Activated CD4-positive, alpha-beta T cell treated with anti-CD3 and anti-CD28 coated beads, Interleukin-2, Interleukin-6, amounts not matched to agents 100 ng/mL and 50 ng/mL, durations not matched to agents 16 hours and 8 hours (primary cell): ENCODE measurements at regions not wholly inside any gene's neighbourhood (a gene's known extent, or its start where the extent isn't known, plus 50 kb on each side); places are given as distances from the start of the nearest gene placed in this dataset.

Experiments used
- DNase-seq: peaks from one replicate; pipeline ENCODE4 v3.0.0-alpha.2; 2020

DNA sequence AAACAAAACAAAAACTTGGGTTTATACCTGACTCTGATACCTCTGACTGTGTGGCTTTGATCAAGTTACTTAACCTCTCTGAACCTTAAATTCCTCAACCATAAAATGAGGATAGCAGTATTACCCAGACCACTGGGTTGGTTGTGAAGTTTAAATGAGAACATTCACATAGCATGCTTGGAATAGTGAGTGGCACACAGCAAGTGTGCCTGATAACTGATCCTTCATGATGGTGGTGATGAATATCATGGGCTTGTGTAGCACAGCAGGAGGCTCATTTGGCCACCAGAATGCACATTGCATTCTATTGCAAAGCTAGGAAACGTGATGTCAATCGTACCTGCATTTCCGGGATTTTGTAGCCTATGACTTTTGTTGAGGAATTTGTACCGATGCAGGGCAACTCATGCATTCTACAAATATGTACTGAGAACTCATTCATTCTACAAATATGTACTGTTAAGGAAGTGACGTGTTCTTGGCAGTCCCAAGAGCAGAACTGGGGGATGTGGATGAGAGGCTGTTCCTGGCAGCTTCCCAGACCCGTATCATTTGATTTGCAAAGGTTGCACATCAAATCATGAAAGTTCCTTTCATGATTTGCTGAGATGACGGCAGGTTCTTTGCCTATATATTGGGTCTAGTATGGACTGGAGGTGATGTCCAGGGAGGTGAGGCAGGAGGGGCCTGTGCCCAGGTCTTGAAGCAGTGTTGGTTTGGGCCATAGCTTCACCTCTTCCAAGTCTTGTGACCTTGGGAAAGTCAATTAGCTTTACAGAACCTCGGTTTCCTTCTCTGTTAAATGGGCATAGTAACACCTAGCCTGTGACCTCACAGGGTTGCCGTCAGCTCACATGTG lies 94.6 kb upstream of the SMNDC1 start:
- no peak for DNase-seq

DNA sequence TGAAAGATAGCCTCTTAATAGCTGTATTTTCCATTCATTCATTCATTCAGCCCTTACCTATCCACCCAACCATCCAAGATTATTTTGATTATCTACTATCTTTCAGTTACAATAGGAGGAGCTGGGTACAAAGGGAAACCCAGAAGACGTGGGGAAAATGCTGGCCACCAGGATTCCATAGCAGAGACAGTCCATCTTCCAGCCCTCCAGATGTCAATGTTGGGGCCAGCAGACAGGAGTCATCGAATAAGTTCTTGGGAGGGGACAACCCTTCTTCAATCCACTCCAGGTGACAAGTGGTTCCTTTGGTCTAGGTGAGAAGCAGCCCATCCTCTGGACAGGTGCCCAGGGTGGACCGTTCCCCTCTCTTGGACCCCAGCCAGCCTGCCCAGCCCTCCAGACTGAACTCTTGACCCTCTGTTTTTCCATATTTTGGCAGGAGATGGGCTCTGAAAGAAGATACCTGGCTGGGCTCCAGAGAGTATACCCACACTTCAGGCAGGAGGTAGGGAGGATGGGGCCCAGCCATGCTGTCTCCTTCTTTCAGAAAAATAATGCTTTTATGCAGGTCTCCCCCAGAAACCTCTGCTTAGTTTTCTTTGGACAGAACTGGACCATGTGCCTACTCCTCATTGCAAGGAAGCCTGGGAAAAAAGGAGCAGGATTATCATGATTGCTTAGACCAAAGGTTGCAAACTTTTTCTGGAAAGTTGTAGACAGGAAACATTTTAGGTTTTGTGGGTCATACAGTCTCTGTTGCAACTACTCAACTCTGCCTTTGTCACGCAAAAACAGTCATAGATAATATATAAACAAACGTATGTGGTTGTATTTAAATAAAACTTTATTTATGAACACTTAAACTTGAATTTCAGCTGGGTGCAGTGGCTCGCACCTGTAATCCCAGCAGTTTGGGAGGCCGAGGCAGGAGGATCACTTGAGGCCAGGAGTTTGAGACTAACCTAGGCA lies 95.5 kb upstream of the SMNDC1 start:
- no peak for DNase-seq

DNA sequence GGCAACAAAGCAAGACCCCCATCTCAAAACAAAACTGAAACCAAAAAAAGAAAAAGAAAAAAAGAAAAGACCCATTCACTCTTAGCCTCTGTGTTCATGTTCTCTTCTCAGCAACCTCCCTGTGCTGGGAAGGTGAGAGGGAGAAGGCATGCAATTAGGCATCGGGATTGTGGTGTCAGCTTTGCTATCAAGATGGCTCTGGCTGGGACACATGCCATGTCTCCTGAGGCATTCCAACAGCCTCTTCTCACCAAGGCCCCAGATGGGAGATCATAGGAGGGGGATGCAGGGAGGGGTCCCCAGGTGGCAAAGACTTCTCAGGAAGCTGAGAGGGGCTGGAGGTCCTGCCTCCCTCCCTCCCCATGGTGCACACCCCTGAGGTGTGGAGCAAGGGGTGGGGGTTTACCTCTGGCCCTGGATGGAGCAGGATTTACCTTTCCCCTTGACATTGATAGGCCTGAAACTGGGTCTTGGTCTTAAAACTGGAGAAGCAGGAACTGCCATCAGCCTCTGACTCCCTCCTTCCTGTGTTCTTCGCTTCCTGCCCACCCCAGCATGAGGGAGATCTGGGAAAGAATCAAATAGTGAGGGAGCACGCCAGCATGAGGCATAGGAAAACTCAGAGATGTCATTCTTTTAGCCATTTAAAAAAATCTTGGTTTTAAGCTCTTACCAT lies 96.2 kb upstream of the DUSP5 start:
- no peak for DNase-seq

DNA sequence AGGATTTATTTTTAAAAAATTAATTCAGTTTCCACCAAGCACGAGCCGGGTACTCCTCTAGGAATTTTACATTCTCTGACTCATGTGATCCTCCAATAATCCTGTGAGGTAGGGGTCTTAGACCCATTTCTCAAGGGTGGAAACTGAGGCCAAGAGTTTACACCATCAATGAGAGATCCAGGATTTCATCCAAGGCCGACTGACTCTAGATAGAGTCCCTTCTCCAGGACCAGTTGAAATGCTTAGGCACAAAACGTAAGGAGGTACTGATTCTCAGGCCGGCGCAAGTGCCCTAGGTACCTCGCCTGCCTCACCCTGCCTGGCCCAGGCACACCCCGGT lies 95.7 kb upstream of the DUSP5 start:
- no peak for DNase-seq

DNA sequence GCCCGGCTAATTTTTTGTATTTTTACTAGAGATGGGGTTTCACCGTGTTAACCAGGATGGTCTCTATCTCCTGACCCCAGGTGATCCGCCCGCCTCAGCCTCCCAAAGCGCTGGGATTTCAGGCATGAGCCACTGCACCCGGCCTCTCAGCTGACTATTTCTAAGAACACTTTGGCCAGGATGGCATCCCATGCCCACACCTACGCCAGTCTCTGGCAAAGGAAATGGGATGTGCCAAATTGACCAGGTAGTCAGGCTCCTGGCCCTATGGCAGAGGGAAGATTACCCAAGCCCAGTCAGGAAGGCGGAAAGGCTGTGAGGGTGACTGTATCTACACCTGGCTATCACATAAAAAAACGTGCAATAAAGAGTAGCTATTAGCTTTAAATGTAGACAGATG lies 94.1 kb upstream of the DUSP5 start:
- DNase-seq = no peak

DNA sequence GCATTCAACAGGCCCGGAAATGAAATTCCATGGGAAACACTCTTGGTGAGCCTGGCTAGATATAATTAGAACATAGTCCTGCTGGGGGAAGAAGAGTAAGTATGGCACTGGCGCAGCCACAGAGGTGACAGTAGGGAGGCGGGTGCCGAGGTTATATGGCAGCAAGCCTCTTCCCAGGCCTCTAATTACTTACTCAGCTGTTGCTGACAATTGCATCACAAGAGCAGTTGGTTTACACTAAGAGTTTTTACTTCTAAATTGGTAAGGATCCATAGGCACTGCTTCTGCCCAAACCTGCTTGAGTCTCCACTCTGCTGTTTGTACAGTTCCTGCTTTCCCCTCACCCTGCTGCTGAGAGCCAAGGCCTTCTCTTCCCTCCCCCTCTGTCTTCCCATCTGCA lies 93.3 kb upstream of the DUSP5 start:
- DNase-seq = no peak

DNA sequence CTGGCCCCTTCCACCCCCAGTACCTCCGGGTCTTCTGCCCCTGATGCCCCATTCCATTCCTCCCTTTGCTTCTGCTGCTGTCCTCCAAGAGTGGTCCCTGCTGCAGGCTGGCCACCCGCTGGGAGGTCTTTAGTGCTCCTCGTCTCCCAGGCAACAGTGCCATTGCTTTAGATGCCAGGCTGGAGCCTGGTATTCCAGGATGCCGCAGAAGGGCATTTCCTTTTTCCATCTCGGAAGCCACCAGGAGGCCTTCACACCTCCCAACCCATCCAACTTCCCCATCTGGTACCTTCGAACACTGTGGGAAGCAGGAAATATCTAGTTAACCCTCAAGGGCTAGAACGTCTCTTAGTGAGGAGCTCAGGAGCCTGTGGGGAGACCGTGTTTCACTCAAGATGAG lies 92.9 kb upstream of the DUSP5 start:
- DNase-seq = no peak

DNA sequence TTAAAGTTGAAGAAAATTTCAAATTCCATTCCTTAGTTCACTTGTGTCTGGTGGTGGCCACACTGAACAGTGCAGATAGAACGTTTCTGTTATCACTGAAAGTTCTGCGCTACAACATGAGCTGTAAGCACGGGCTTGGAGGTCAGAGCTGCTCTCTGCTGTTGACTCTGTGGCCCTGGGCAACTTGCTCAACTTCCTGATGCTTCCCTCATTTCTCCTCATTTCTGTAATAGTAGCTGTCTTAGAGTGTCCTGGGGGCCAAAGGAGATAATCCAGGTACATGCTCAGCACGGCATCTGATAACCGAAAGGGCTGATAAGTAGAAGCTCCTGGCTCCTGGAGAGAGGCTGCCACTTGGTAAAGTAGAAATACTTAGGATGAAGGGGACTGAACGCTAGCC lies 92.3 kb upstream of the DUSP5 start:
- DNase-seq = no peak

DNA sequence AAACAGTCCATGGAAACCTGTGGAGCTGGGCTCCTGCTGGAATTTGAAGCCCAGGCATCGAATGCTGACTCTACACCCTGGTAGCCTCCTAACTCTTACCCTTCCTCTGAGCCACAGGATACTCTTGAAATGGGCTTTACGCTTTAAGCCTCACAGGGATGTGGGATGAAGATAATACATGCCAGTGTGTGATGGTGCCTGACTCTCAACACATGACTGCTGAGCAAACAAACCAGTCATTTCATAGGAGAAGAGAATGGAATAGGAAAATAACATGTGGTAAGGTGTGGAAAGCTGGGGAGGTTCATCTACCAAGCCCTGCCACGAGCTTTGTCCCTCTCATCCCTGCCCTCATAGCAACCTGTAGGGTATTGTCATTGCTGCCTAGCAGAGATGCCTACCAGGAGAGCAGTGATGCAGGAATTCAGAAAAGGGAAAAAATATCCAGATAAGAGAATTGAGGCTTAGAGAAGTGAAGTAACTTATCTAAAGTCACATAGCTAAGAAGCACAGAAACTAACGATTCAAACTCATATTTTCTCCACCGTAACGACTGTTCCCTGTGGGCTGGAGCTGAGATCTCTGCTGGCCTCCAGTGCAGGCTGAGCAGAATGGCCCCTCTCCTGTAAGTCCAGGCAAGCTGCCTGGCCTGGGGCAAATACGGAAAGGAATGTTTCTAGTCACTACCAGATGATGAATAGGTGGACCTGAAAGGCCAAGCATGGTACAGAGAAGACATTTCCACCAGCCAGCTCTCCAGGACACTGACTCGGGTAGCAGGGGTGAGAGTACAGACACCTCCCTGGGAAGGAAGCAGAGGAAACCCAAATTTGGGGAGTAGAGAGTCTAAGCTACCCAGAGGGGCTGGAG lies 90.2 kb upstream of the DUSP5 start:
- DNase-seq = no peak

DNA sequence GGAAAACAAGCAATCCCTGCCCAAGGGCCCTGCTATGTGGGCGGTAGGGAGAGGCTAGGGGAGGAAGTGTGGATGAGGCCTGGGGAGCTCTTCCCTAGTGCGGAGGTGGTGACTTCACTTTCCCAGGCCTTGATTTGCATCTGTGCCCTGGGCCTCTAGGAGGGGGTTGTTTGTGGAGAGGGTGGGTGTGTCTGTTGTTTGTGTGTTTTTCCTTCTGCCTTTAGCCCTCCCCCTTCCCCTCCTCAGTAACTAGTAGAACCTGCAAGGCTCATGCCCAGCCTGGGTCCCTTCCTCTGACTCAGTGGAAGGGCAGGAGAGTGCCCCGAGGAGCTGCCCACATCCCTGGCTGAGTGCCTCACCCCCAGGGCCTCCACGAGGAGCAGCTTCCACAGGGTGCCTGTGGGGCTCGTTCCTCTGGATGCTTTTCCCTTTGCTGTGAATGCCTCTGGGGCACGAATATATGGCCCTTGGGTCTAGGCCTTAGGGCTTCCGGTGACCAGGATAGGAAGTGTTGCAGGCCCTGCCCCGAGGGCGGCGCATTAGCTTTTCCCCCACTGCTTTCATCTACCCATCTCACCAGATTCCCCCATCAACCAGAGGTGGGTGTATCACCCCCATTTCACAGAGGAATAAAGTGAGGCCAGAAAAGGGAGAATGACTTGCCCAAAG lies 89.4 kb upstream of the DUSP5 start:
- no peak for DNase-seq

DNA sequence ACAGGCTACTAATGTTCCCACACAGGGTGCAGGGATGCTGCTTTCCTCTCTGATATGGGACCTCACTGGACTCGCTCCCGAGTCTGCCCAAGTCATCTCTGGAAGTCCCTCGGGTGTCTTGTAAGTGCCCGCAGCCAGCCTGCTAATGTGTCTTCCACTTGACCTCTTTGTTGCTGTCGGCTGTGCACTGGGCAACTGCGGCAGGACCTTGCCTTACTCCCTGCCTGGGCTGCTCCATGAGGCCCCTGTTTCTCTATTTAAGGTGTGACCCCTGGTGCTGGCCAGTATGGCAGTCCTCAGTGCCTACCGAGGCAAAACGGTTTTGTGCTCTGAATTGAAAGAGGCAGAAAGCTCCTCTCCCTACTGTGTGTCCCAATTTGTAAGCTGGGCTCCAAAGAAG lies 88.8 kb upstream of the DUSP5 start:
- DNase-seq = no peak

DNA sequence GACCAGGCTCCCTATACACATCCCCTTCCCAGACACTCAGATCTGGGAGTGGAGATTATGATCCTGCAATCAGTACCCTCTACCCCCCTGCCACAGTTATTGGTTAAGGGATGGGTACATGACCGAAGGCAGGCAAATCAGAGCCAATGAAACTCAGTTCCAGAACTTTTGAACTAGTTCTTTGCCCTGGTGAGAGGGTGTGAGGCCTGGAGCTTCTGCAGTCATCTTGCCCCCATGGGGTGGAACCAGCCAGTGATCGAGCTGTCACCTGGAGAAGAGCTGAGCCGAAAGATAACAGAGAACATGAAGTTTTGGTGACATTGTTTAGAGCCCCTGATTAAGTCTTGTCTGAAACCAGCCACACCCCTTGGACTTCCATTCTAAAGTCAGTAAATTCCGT lies 88.2 kb upstream of the DUSP5 start:
- DNase-seq = no peak

DNA sequence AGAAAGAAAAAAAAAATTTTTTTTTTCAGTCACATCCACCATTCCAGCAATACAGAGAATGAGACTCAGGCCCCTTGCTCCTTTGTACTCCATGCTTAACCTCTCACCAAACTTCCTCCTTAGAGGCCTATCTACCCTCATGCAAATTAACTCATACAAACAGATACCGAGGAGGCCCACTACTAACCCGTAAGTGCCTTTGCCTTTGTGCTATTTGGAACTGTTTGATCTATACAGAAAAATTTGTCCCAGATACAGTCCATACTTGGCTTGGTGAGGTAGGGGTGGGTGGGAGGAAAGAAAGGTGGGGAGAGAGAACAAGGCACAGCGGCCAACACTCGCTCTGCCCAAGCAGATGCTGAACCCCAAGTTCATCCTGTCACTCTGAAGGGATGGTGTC lies 87.8 kb upstream of the DUSP5 start:
- no peak for DNase-seq

DNA sequence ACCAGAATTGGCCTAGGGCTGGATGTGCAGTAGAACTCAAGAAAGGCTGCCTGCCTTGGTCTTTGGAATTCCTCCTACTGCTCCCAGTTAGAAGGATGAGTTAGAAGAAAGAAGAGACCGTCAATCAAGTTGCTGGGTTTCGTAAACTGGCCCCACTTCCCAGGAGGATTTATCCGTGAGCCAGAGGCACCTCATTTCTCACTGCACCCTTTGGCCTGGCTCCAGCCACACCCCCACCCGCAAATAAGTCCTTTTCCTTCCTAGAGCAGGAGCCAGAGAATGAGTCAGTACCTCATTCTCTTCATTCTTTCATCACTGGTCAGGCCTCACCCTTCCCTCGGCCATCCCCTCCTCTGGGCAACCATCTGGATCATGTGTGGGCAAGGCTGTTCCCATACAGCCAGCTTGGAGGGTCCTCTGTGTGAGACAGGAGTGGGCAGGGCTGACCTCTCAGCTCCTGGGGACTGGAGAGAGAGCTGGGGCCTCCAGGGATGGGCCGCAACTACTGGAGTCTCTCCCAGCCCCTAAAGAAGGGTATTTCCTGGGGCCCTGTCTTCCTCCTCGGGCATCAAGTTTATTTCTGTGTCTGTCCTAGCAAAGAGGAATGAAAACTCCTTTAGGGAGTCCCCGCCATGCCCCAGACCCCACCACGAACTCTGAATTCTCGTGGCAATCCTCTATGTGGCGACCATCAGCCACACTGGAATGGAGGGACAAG lies 87.2 kb upstream of the DUSP5 start:
- no peak for DNase-seq

DNA sequence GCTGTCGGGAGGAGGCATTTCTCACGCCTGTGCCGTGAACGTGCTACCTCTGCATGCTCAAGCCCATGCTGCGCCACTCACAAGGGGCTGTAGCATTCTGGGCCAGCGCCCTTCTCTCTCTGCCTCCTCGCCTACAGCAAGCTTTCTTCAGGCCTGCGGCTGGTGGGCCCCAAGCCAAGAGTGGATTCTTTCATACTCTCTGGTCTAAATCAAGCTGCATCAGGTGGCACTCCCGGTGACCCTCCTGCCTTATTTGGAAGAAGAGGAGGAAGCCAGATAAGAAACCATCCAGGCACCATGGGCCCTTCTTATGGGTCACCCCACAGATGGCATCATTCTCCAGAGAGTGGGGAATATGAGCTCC lies 86.7 kb upstream of the DUSP5 start:
- no peak for DNase-seq

DNA sequence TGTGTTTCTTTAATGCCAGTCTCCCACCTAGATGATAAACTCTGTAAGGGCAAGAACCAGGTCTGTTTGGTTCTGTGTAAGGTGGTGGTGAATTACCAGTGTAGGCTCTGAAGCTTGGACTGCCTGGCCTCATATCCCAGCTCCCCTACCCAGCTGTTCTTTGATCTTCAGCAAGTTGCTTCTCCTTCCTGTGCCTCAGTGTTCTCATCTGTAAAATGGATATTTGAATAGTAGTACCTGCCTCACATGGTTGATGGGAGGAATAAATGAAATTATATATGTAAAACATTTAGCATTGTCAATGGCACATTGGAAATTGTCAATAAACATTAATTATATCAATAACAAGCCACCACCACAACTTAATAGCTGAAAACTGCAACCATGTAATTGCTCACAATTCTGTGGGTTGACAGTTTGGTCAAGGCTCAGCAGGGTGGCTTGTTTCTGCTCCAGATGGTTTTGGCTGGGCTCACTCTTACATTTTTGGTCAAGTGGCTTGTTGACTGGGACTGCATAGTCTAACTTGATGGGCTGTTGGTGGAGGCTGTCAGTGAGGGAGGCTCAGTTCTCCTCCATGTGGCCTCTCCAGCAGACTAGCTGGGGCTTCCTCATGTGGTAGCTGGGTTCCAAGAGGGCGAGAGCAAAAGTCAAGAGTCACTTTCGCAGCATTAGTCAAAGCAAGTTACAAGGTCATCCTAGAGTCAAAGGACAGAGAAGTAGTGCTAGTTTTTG lies 84.5 kb upstream of the DUSP5 start:
- peak; percentile 52 for DNase-seq

DNA sequence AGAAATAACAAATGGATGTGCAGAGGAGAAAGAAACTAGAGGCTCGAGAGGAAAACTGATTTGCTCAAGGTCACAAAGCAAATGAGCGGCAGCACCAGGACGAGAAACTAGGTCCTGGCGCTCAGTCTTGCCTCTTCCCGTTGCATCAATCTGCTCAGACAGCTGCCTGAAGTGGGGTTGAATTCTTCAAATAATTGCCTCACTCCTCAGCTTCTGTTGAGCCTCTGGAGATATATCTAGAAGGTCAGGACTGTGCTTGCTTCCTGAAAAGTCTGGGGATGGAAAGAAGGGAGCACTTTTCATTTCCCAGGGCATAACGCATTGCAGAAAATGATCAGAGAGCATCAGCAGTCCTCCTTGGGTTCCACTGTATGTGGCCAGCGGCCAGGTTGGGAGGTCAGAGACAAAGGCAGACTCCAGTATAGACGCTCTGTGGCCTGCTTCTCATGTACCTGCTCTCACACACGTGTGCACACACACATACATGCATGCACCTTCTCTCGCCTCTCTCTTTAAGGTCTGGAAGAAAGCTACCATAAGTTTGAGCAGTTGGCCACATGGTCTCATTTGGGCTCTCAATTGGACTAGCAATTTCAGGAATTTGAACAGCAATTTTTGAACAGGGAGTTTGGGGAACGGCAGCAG lies 83.7 kb upstream of the DUSP5 start:
- DNase-seq = no peak

DNA sequence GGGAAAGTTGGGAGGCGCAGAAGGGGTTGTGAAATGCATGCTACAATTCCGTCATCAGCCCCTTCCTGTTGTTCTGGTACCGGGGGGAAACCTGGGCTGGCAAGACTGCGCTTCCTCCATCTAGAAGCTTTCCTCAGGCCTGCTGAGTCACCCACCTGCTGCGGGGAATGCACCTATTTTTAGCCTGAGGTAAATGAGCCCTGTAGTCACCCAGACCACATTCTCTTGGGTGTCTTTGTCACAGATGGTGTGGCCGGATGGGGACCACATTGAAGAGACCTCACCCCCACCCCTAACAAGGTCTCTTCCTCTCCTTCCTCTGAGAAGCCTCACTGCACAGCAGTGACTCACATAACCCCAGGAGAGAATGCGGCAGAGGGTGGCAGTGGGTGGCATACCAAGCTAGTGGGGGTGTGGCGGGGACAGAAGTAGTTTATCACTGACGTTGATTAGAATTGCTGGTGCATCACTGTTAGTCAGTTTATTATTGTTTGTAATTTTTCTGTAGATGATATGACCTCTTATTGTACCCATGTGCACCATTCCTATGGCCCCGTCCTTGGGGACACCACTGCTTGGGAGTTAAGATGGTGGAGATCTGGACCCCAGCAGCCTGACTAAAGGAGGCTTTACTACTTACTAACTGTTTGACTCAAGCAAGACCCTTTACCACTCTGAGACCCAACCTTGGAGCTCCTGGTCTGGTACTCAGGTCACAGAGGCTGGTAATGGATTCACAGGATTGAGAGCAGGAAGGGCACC lies 83.0 kb upstream of the DUSP5 start:
- peak; percentile 96 for DNase-seq

DNA sequence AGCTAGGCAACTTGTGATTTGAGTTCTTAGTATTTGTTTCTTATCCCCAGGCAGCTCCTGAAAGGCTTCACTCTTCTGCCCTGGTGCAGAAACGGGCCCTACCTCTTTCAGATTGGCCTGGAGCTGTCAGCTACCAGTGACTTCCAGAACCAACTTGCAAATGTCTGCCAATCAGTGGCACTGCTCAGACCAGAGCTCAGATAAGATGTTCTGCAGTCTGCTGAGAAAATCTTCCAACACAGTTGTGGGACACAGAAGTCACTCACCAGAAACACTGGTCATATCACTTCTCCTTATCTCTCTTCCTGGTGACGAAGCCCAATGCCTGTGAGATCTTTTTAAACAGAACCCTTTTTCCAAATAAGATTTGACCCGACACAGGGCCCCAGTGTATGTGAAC lies 81.9 kb upstream of the DUSP5 start:
- peak; percentile 27 for DNase-seq
